Islet precursor cell (in vitro differentiated cells): ENCODE measurements at regions not wholly inside any gene's neighbourhood (a gene's known extent, or its start where the extent isn't known, plus 50 kb on each side); places are given as distances from the start of the nearest gene placed in this dataset.

Experiments
- DNase-seq: peaks from one replicate; pipeline ENCODE4 v3.0.0-alpha.2; 2018

GRCh38 chr5:39580702-39581453, 156.1 kb upstream of the DAB2 start:
- no peak for DNase-seq

- no peak for DNase-seq
Observed at GRCh38 chr5:39579750-39580149, 155.0 kb upstream of the DAB2 start.

DNA sequence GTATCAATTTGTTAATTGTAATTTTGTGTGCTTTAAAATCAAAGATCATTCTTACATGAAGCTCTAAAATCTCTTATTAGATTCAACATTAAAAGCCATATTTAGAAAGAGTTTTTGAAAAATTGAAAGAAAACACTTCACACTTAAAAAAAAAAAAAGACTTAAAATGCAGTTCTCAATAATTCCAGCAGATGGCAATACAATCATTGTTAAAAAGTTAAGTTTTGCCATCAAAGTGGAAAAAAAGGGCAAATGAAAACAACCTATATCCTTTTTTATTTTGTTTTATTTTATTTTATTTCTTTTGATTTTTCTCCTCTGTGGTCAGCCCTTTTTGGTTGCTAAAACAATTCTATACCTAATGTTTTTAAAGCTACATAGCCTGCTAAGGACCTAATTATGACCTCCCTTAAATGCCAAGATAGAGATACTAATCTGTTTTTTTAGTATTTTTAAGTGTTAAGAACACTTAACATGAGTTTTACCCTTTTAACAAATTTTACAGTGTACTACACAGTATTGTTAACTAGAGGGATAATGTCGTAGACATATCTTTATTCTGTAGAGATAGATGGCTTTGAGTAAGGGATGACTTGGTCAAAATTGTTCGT, 154.2 kb upstream of the DAB2 start:
- DNase-seq, result no peak

DNA sequence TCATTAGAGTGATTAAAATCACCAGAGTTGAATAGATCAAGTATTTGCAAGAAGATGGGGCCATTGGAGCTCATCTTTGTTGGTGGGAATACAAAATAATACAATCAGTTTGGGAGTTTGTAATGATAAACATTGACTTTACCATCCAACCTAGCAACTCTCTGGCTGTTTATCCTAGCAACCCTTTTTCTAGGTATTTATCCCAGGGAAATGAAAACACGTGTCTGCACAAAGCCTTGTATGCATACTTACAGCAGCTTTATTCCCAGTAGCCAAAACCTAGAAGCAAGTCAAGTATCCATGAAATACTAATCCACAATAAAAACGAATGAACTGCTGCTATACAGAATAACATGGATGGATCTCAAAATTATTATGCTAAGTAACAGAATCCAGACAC, 152.7 kb upstream of the DAB2 start:
- DNase-seq, result no peak

DNA sequence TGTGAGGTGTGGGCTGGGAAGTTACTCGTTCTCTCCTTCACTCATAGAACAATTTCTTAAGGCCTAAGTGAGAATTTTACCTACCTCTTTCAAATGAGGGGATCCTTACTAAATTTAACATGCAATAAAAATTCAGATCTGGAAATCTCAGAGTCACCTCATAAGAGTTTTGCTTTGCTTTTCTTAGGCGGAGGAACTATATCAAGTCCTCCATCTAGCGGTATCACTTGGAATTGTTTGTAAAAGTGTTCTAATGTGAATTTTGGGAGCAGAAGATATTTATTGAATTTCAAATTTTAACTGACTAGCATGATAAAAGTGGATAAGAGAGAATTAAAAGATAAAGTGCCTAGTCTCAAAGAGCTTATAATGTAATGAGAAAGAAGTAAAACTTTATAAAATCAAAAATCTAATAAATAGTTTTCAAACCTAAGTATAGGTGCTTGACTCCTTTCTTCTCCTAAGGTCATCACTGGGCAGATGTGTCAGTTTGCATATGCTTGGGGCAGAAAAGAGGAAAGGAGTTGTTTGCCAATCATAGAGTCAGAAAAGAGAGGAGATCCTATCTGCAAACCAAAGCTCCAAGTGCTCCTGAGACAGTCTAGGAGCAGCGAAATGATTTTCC, 145.7 kb upstream of the DAB2 start:
- no peak for DNase-seq

DNA sequence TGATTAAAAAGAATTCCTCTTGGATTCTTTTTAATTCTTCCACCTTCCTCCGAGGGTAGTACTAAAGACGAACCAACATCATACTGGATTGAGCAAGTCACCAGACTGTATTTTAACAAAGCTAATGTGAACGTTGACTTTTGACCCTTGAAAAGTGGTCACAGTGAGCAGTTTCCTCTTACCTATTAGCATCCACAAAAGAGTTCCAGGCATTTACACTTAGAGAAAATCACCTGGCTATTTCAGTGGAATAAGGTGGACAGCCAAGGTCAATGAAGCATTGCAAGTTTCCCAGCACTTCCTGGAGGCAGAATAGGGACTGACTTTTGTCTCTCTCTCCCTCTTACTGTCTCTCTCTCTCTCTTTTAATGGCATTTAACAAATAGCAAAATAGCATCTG, 145.1 kb upstream of the DAB2 start:
- no peak for DNase-seq

DNA sequence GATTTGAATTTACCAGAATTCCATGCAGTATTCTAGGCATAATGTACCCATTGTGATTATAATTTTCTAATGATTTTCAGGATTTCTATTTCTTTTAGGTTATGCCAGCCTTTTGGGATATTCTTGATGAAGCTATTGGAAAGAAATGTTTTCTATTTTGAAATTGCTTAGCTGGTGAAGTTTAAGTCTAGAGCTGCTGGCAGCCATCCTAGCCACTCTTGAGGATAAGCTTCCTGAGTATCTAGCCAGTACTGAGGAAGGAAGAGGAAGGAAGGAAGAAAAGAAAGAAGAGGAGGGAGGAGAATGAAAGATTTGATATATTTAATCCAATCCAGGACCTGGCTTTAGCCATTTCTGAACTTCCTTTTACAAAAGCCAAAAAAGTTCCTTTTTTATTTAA, 142.1 kb upstream of the DAB2 start:
- no peak for DNase-seq

- no peak for DNase-seq
Observed at GRCh38 chr5:39566029-39566428, 141.2 kb upstream of the DAB2 start.

GRCh38 chr5:39561421-39561820, 136.6 kb upstream of the DAB2 start:
- no peak for DNase-seq

DNA sequence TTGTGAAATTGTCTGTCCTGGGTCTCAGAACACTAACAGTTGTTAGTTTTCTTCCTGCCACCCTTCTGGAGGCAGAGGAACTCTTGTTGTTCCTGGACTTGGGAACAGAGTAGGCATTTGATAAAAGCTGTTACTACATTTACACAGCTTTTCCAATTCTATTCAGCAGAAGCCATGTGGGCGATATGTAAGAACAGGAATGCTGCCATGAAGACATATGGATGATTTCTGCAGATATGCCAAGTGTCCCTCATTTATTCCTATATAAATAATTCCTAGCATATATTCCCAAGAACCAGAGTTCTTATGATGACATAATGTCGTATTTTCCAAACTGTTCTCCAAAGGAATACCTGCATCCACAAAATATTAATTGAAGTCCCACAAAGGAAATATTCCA, 135.9 kb upstream of the DAB2 start:
- DNase-seq, result no peak

GRCh38 chr5:39559923-39560322, 135.1 kb upstream of the DAB2 start:
- DNase-seq, result no peak

DNA sequence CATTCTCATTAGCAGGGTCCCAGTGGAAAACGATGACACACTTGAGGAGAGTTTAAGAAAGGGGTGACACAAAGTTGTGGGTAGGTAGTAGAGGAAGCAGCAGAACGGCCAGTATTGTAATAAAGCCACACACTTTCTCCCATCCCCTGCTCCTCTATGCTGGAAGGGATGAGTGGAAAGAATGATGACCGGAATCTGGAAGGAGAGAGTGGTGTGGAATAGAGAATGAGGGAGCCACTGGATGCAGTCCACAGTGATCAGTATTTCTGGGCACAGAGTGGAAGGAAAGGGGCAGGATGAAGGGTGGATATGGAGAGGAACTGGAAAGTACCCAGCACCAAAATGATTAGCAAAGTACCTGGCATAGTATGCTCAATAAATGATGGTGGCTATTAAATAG, 133.8 kb upstream of the DAB2 start:
- no peak for DNase-seq

DNA sequence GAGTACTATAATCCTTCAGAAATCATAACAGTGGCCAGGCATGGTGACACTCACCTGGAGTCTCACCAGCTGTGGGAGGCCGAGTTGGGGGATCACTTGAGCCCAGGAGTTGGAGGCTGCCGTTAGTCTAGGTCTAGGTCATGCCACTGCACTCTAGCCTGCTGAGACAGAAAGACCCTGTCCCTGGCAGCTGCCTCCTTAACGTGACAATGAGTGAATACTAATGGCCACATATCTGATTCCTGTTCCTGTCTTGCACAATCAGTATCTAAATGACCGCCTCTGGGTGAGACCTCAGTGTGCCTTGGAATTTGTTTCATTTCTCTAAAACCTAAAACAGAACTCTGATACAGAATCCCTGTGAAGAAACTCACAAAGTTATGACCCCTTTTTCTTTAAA, 131.0 kb upstream of the DAB2 start:
- DNase-seq, result no peak

GRCh38 chr5:39547553-39548154, 122.9 kb upstream of the DAB2 start:
- DNase-seq, result no peak

DNA sequence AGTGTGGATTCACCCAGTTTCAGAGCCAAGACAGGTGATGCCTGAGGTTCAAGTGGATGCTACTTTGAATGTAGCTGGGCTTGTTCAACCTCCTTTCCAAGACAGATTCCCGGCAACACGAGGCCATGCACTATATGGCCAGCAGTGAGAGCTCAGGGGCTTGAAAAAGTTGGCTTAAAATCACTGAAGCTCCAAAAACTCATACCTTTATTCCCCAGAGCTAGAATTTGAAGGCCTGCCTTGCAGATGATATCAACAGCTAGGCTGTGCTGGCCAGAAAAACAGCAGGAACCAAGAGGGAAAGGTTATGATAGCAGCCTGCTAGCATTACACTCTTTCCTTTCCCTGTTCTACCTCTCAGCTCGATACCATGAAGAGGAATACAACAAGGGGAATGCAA, 120.2 kb upstream of the DAB2 start:
- DNase-seq, result no peak

- DNase-seq, result no peak
Observed at GRCh38 chr5:39543335-39543734, 118.6 kb upstream of the DAB2 start.

DNA sequence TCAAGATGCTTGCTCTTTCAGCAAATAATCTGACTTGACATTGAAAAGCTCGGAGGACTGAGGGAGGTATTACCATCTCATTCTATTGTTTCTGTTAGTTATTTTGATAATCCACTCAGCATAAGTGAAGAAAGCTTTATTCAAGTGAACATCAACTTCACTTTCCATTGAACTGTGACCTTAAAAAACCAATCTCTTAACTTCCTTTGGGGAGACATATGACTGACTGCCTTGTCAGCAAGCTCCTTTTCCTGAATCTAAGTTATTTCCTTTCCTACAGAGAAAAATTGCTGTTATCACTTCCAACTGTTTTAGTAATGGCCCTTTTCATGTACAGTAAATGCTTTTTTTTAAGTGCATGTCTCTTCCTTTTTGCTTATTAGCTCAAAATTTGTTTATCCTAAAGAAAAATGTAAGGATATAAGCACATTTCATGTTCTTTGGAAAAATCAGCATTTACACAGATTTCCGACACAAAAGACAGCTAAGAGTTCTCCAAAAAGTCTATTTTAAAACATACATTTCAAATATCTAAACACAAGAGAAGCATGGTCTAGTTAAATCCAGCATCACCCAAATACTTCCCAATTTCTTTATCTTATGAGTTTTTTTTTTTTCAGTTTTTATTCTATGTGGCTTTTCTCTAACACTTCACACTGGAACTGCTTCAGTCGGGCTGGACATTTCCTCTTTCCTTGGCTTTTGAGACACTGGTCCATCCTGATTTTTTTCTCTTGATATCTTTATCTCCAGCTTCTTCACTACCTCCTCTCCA, 117.9 kb upstream of the DAB2 start:
- no peak for DNase-seq

DNA sequence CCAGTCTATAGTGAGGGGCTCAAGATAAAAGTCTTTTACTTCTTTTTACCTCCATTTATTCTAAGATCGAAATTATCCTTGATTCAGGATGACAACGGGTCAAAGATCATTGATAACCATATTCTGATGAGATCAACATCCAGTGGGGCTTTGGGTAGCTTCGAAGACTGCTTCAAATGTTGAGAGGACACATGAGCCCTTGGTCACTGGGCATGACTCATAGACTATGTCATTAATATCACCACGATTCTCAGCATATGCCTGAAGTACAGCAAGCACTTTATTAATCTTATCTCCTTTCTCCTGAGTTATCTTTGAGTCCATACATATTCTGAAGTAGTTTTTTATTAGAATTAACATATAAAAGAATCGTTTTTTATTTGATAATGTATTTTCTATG, 117.1 kb upstream of the DAB2 start:
- DNase-seq, result no peak

- DNase-seq, result no peak
Observed at GRCh38 chr5:39539470-39539869, 114.7 kb upstream of the DAB2 start.

- no peak for DNase-seq
Observed at GRCh38 chr5:39534690-39535089, 109.9 kb upstream of the DAB2 start.

GRCh38 chr5:39533749-39534148, 109.0 kb upstream of the DAB2 start:
- DNase-seq, result no peak

DNA sequence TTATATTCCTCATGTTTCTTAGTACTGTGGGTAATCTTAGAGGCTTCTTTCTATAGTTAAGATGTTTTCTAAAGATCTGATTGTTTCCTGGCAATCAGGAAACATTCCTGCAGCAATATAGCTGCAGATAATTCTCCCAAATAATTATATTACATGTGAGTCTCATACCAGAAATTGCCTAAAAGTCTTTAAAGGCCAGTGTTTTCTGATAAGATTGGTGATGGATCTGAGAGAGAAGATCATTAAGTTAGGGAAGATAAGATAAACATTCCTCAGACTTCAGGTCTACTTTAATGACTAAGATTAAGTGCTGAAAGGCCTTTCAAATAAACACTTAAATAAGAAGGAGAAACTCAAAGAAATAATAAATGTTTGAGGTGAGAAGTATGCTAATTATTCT, 107.7 kb upstream of the DAB2 start:
- no peak for DNase-seq

GRCh38 chr5:39531306-39531705, 106.5 kb upstream of the DAB2 start:
- no peak for DNase-seq
